K562 (cell line): ENCODE measurements at regions not wholly inside any gene's neighbourhood (a gene's known extent, or its start where the extent isn't known, plus 50 kb on each side); places are given as distances from the start of the nearest gene placed in this dataset.

Experiments used
- ATAC-seq: fragments of 200-7000 bp; cut with Tn5 transposase; 3 replicates; pipeline ENCODE4 v1.9.1; 2020; ENCODE audit warnings: moderate library complexity
- BruUV-seq: library from RNA; stranded (reverse); fragments of 400-500 nt; replicated peaks from 2 replicates; lab custom pipeline; 2021; lab: Mats Ljungman, UMichigan
- CTCF ChIA-PET: fragments of 300-600 bp; formaldehyde crosslinking; extraction: SDS; loops from one replicate; lab custom pipeline; 2021; ENCODE audit warnings: low intra/inter-chr PET ratio; lab: Yijun Ruan, JAX
- POLR2A ChIA-PET: fragments of 300-600, 350-650 bp; sonication (Branson Sonifier 250); formaldehyde crosslinking; extraction: SDS; loops from one replicate; lab custom pipeline; 2021; ENCODE audit warnings: antibody characterized with exemption, inconsistent platforms; lab: Yijun Ruan, JAX
- DNase-seq, 4 experiments: peaks; one replicate each; pipeline versions ENCODE4 v3.0.0 to v3.0.0-alpha.2; 2011 to 2018; ENCODE audit warnings: low spot score in 3 of 4, mixed read lengths in 3 of 4; ENCODE audit errors: extremely low read depth in 1 of 4
- FAIRE-seq: peaks from 2 replicates; lab custom pipeline; 2011; peaks lifted over from hg19 to GRCh38; lab: Jason Lieb, UNC
- H2AFZ ChIP-seq: 2 replicates; pipeline ENCODE4 v1.6.0; 2011; ENCODE audit warnings: low read depth, low read length, control low read depth, inconsistent platforms
- H3K27ac ChIP-seq: fragments of 200-600 bp; 3 replicates; pipeline ENCODE4 v1.8.0; 2011; ENCODE audit warnings: low read depth, mild to moderate bottlenecking, control low read depth, inconsistent platforms, low read length, moderate library complexity, mixed read lengths; ENCODE audit errors: extremely low read depth
- H3K27me3 ChIP-seq, 2 experiments: fragments of 300-600 bp in 1 of 2; 2 replicates in 1 of 2; 3 replicates in 1 of 2; pipeline versions ENCODE4 v1.6.0 to v1.8.0; 2011; ENCODE audit warnings: inconsistent platforms in 2 of 2, low read length in 2 of 2, mild to moderate bottlenecking in 1 of 2, mixed read lengths in 1 of 2, moderate library complexity in 1 of 2; ENCODE audit not compliant: control insufficient read depth in 2 of 2, insufficient read depth in 2 of 2
- H3K36me3 ChIP-seq: fragments of 300-600 bp; 3 replicates; pipeline ENCODE4 v1.8.0; 2011; ENCODE audit warnings: mild to moderate bottlenecking, low read length, inconsistent platforms; ENCODE audit not compliant: control insufficient read depth, insufficient read depth
- H3K4me1 ChIP-seq, 2 experiments: fragments of 200-600 bp in 1 of 2; replicated peaks in 1 of 2; 2 replicates in 1 of 2; 3 replicates in 1 of 2; pipeline versions ENCODE4 v1.5.1 to v1.8.0; 2011; ENCODE audit warnings: inconsistent platforms in 2 of 2, low read length in 2 of 2, mild to moderate bottlenecking in 1 of 2, mixed read lengths in 1 of 2, moderate library complexity in 1 of 2; ENCODE audit not compliant: control insufficient read depth in 2 of 2, insufficient read depth in 2 of 2
- H3K4me2 ChIP-seq: 2 replicates; pipeline ENCODE4 v1.6.1; 2011; ENCODE audit warnings: low read length, control low read depth, inconsistent platforms, mixed read lengths; ENCODE audit not compliant: insufficient read depth
- H3K4me3 ChIP-seq: fragments of 200-600 bp; sonication (generic), shearing (Covaris generic); 2 replicates; pipeline ENCODE4 v1.5.1; 2016; ENCODE audit warnings: control low read depth, inconsistent platforms
- H3K79me2 ChIP-seq: fragments of 200-600 bp; 3 replicates; pipeline ENCODE4 v1.8.0; 2011; ENCODE audit warnings: low read length, inconsistent platforms; ENCODE audit not compliant: control insufficient read depth, insufficient read depth
- H3K9ac ChIP-seq, 2 experiments: 2 replicates each; pipeline versions ENCODE4 v1.6.0 to v1.6.1; 2011; ENCODE audit warnings: low read depth in 2 of 2, low read length in 2 of 2, control low read depth in 1 of 2, inconsistent platforms in 1 of 2, mild to moderate bottlenecking in 1 of 2, mixed read lengths in 1 of 2; ENCODE audit not compliant: insufficient read depth in 1 of 2
- H3K9me1 ChIP-seq: one replicate; pipeline ENCODE4 v1.6.0; 2011; ENCODE audit warnings: inconsistent platforms, mild to moderate bottlenecking, low read length, moderate library complexity; ENCODE audit not compliant: control insufficient read depth, insufficient read depth
- H3K9me3 ChIP-seq: replicated peaks from 2 replicates; pipeline ENCODE4 v1.5.1; 2011; ENCODE audit warnings: low read depth, low read length, inconsistent platforms; ENCODE audit not compliant: control insufficient read depth, insufficient read depth
- H4K20me1 ChIP-seq: replicated peaks from 2 replicates; pipeline ENCODE4 v1.6.1; 2011; ENCODE audit warnings: low read length, inconsistent platforms, mixed read lengths; ENCODE audit not compliant: control insufficient read depth, insufficient read depth
- ELF2 ChIP-seq: fragments of 250-450 bp; sonication (Bioruptor Pico); IDR thresholded peaks from 2 replicates; pipeline ENCODE4 v1.5.0; 2021; ENCODE audit warnings: mild to moderate bottlenecking
- ELK1 ChIP-seq: sonication (generic); formaldehyde crosslinking; IDR thresholded peaks from 2 replicates; pipeline ENCODE4 v1.8.1; 2022; ENCODE audit warnings: missing genetic modification reagents
- ETV5 ChIP-seq: sonication (generic); formaldehyde crosslinking; IDR thresholded peaks from 2 replicates; pipeline ENCODE4 v1.4.0; 2020; ENCODE audit warnings: low read depth, mild to moderate bottlenecking, missing genetic modification reagents
- GTF2B ChIP-seq: IDR thresholded peaks from 2 replicates; pipeline ENCODE4 v1.6.1; 2011; ENCODE audit not compliant: insufficient read length; ENCODE audit errors: extremely low read depth
- HLTF ChIP-seq: fragments of 450-650 bp; IDR thresholded peaks from 2 replicates; pipeline ENCODE4 v1.6.1; 2016
- NR0B1 ChIP-seq: fragments of 450-650 bp; IDR thresholded peaks from one replicate; pipeline ENCODE4 v1.6.1; 2018; ENCODE audit warnings: mild to moderate bottlenecking, moderate library complexity; ENCODE audit not compliant: partially characterized antibody
- POLR2A ChIP-seq: fragments of 450-650 bp; conservative IDR thresholded peaks from 2 replicates; pipeline ENCODE4 v1.6.1; 2016
- TBL1XR1 ChIP-seq, 2 experiments: IDR thresholded peaks; 2 replicates each; pipeline ENCODE4 v1.6.1; 2012; ENCODE audit warnings: improper control_type of control experiment in 2 of 2, low read length in 2 of 2, mild to moderate bottlenecking in 1 of 2
- TCFL5 ChIP-seq: fragments of 250-450 bp; sonication (Bioruptor Pico); conservative IDR thresholded peaks from 2 replicates; pipeline ENCODE4 v1.6.1; 2021; ENCODE audit warnings: mild to moderate bottlenecking, moderate library complexity, matching md5 sums
- ZBTB34 ChIP-seq: fragments of 250-450 bp; sonication (Bioruptor Pico); IDR thresholded peaks from 2 replicates; pipeline ENCODE4 v1.8.0; 2021; ENCODE audit warnings: mild to moderate bottlenecking, moderate library complexity
- ZNF121 ChIP-seq: sonication (generic); formaldehyde crosslinking; conservative IDR thresholded peaks from 2 replicates; pipeline ENCODE4 v1.8.0; 2022; ENCODE audit warnings: missing genetic modification reagents
- ZNF696 ChIP-seq: fragments of 250-450 bp; sonication (Bioruptor Pico); conservative IDR thresholded peaks from 2 replicates; pipeline ENCODE4 v1.4.0; 2020; ENCODE audit warnings: mild to moderate bottlenecking, moderate library complexity
- WGBS: fragments of 100-300 bp; shearing (Covaris generic); methylation state at CpG from one replicate; pipeline ENCODE4 v1.1.6; 2016; ENCODE audit warnings: low coverage, mixed read lengths; ENCODE audit not compliant: insufficient coverage; ENCODE audit errors: missing lambda C conversion rate; 5-methylcytosine and 5-hydroxymethylcytosine counted together
- in situ Hi-C: fragments of 300-500 bp; cut with MboI; formaldehyde crosslinking; loops from 4 replicates; pipeline ENCODE4 v1.15.0; 2018; ENCODE audit warnings: inconsistent platforms, mixed read lengths
- intact Hi-C: fragments of 100-400 bp; cut with micrococcal nuclease; formaldehyde crosslinking; loops from 2 replicates; pipeline ENCODE4 v1.14.2; 2022

GRCh38 chr12:29082522-29082921, 66.6 kb upstream of the FAR2 start:
- no peaks in the 10 kb centered on the region for H3K79me2 ChIP-seq
- intact Hi-C loops: loop anchor here (10.0 kb wide), 1 partner anchor 342 kb away; no protein-coding TSS in a partner anchor
- H4K20me1 ChIP-seq: no peaks in the 10 kb centered on the region
- FAIRE-seq (no peak), ATAC-seq (no peak), DNase-seq (no peak)
- H3K9me3 ChIP-seq: no peaks in the 10 kb centered on the region
- H3K4me3 ChIP-seq: no peak overlapping the region
- TF ChIP-seq TCFL5 (CRISPR knock-in tag) (no peak), ELF2 (CRISPR knock-in tag) (no peak), ETV5 (no peak), GTF2B (no peak), ZNF121 (CRISPR knock-in tag) (no peak), ZNF696 (no peak), POLR2A (no peak), ZBTB34 (CRISPR knock-in tag) (no peak), ELK1 (no peak), TBL1XR1 (IDR thresholded peaks at IDR 0.05; ENCODE audit: low read length in 2 of 2) (no peak), HLTF (no peak), NR0B1 (no peak)
- 0% methylated on average over 4 of the region's 4 CpGs for WGBS
- CTCF ChIA-PET: no interaction called here
- no peak overlapping the region for H3K27ac ChIP-seq
- no peaks in the 10 kb centered on the region for H3K9me1 ChIP-seq
- POLR2A ChIA-PET: no interaction called here
- BruUV-seq: no TSS peak
- H3K9ac ChIP-seq: no peak overlapping the region
- H3K4me2 ChIP-seq: no peak overlapping the region
- no peaks in the 10 kb centered on the region for H3K27me3 ChIP-seq
- H2AFZ ChIP-seq: no peak overlapping the region
- H3K4me1 ChIP-seq: no peaks in the 10 kb centered on the region
- in situ Hi-C loops: no loop called here
- H3K36me3 ChIP-seq: no peaks in the 10 kb centered on the region
